Right lobe of liver (tissue), 6 donors: ENCODE measurements at regions not wholly inside any gene's neighbourhood (a gene's known extent, or its start where the extent isn't known, plus 50 kb on each side); places are given as distances from the start of the nearest gene placed in this dataset.

Source experiments
- ATAC-seq, 4 donors: fragments of 200-7000 bp; cut with Tn5 transposase; one replicate each; pipeline ENCODE4 v1.9.1; 2020; ENCODE audit warnings: mild to moderate bottlenecking in 4 of 4, moderate library complexity in 4 of 4
- DNase-seq, 3 donors: peaks; one replicate each; pipeline ENCODE4 v3.0.0-alpha.2; 2020
- H3K27ac ChIP-seq, 3 donors: fragments of 200-600 bp; one replicate each; pipeline ENCODE4 v1.8.0; 2022
- H3K27me3 ChIP-seq, 2 donors: fragments of 200-600 bp; one replicate each; pipeline ENCODE4 v1.8.0; 2022
- H3K36me3 ChIP-seq, 4 donors: fragments of 200-600 bp; sonication (generic) in 1 of 4; one replicate each; pipeline versions ENCODE4 v1.5.1 to v1.8.0; 2017 to 2022; ENCODE audit warnings: control low read depth in 1 of 4
- H3K4me1 ChIP-seq, 4 donors: fragments of 200-600 bp; sonication (generic) in 1 of 4; one replicate each; pipeline versions ENCODE4 v1.5.1 to v1.8.0; 2017 to 2022; ENCODE audit warnings: control low read depth in 1 of 4
- H3K4me3 ChIP-seq, 3 donors: fragments of 200-600 bp; one replicate each; pipeline ENCODE4 v1.8.0; 2022
- H3K9me3 ChIP-seq, 4 donors: fragments of 200-600 bp; sonication (generic) in 1 of 4; one replicate each; pipeline versions ENCODE4 v1.5.1 to v1.8.0; 2017 to 2022; ENCODE audit warnings: control low read depth in 1 of 4
- CTCF ChIP-seq, 4 donors: fragments of 200-600 bp in 3 of 4; fragments of 450-650 bp in 1 of 4; IDR thresholded peaks; one replicate each; pipeline versions ENCODE4 v1.5.1 to v1.8.0; 2016 to 2022; ENCODE audit warnings: antibody characterized with exemption in 4 of 4, mild to moderate bottlenecking in 2 of 4
- POLR2A ChIP-seq: fragments of 450-650 bp; IDR thresholded peaks from one replicate; pipeline ENCODE4 v1.6.1; 2017; ENCODE audit warnings: antibody characterized with exemption, mild to moderate bottlenecking
- WGBS: methylation state at CpG from one replicate; pipeline ENCODE4 v1.1.6; 2018; ENCODE audit warnings: low coverage, low lambda C conversion rate; ENCODE audit not compliant: insufficient coverage; ENCODE audit errors: missing lambda C conversion rate; 5-methylcytosine and 5-hydroxymethylcytosine counted together
- intact Hi-C, 2 donors: fragments of 100-400 bp; cut with DNase I; formaldehyde crosslinking; loops; one replicate each; pipeline versions ENCODE4 v1.11.2 to v1.14.1; 2022
- donor health status: DM: no; HTN: yes; CAD: no.
- donor health status: DM: no; HTN: no; CAD: no.
- donor health status: DM: no; HTN: no; CAD: no.
- donor health status: DM: no; HTN: yes; CAD: no.
- donor health status: DM: no; HTN: yes; CAD: no.

- 86% methylated on average over 3 of the region's 3 CpGs for WGBS
- no peaks in the 10 kb centered on the region for H3K4me1 ChIP-seq
- no peak overlapping the region for H3K4me3 ChIP-seq
- TF ChIP-seq POLR2A (no peak), CTCF (IDR thresholded peaks at IDR 0.05) (no peak)
- H3K27me3 ChIP-seq = no peaks in the 10 kb centered on the region
- H3K27ac ChIP-seq = no peak overlapping the region
- H3K9me3 ChIP-seq = no peaks in the 10 kb centered on the region
- intact Hi-C loops = no loop called here
- DNase-seq (no peak), ATAC-seq (no peak)
- no peaks in the 10 kb centered on the region for H3K36me3 ChIP-seq
These were observed 114.8 kb upstream of the PTGFR start for GRCh38 chr1:78375996-78376395.

- Histone ChIP-seq H3K27ac (no peak overlapping the region), H3K9me3 (no peaks in the 10 kb centered on the region), H3K4me1 (no peaks in the 10 kb centered on the region), H3K27me3 (no peaks in the 10 kb centered on the region), H3K36me3 (no peaks in the 10 kb centered on the region), H3K4me3 (no peak overlapping the region)
- intact Hi-C loops = no loop called here
- no peak for ATAC-seq
- TF ChIP-seq CTCF (IDR thresholded peaks at IDR 0.05) (no peak), POLR2A (no peak)
- no peak for DNase-seq
These were observed 113.3 kb upstream of the PTGFR start for GRCh38 chr1:78377356-78377928.

GRCh38 chr1:78383923-78384322 is 106.9 kb upstream of the PTGFR start:
- intact Hi-C loops = no loop called here
- no peaks in the 10 kb centered on the region for H3K36me3 ChIP-seq
- no peaks in the 10 kb centered on the region for H3K27me3 ChIP-seq
- no peak overlapping the region for H3K27ac ChIP-seq
- no peaks in the 10 kb centered on the region for H3K4me1 ChIP-seq
- ATAC-seq = peak; percentile 40 to 80 (median 65)
- WGBS = 33% methylated on average over 1 of the region's 1 CpG
- TF ChIP-seq CTCF (IDR thresholded peaks at IDR 0.05) = no peak
- no peak for TF ChIP-seq POLR2A
- no peaks in the 10 kb centered on the region for H3K9me3 ChIP-seq
- H3K4me3 ChIP-seq = no peak overlapping the region
- no peak for DNase-seq

- Histone ChIP-seq H3K9me3 (no peaks in the 10 kb centered on the region), H3K36me3 (no peaks in the 10 kb centered on the region), H3K4me3 (no peak overlapping the region), H3K27ac (no peak overlapping the region), H3K4me1 (no peaks in the 10 kb centered on the region), H3K27me3 (no peaks in the 10 kb centered on the region)
- ATAC-seq = no peak
- no peak for DNase-seq
- no peak for TF ChIP-seq POLR2A
- no peak for TF ChIP-seq CTCF (IDR thresholded peaks at IDR 0.05)
- 53% methylated on average over 1 of the region's 1 CpG for WGBS
- intact Hi-C loops = no loop called here
These were observed 104.9 kb upstream of the PTGFR start for GRCh38 chr1:78385744-78386462.
